H1 (cell line): ENCODE measurements at regions not wholly inside any gene's neighbourhood (a gene's known extent, or its start where the extent isn't known, plus 50 kb on each side); places are given as distances from the start of the nearest gene placed in this dataset.

ENCODE experiments used
- CTBP2 ChIP-seq: IDR thresholded peaks from 2 replicates; pipeline ENCODE4 v1.7.0; 2011; ENCODE audit warnings: borderline replicate concordance, mild to moderate bottlenecking, moderate library complexity, mixed read lengths, low read length; ENCODE audit not compliant: insufficient read depth, insufficient read length
- SP4 ChIP-seq: IDR thresholded peaks from 2 replicates; pipeline ENCODE4 v1.6.1; 2012; ENCODE audit warnings: low read length, inconsistent platforms

- TF ChIP-seq CTBP2: no peak
- no peak for TF ChIP-seq SP4
These were observed 266.3 kb downstream of the FBXW7 start (continued) for GRCh38 chr4:152269448-152270191.
